ENCODE measurements at regions not wholly inside any gene's neighbourhood (a gene's known extent, or its start where the extent isn't known, plus 50 kb on each side); places are given as distances from the start of the nearest gene placed in this dataset.

DNA sequence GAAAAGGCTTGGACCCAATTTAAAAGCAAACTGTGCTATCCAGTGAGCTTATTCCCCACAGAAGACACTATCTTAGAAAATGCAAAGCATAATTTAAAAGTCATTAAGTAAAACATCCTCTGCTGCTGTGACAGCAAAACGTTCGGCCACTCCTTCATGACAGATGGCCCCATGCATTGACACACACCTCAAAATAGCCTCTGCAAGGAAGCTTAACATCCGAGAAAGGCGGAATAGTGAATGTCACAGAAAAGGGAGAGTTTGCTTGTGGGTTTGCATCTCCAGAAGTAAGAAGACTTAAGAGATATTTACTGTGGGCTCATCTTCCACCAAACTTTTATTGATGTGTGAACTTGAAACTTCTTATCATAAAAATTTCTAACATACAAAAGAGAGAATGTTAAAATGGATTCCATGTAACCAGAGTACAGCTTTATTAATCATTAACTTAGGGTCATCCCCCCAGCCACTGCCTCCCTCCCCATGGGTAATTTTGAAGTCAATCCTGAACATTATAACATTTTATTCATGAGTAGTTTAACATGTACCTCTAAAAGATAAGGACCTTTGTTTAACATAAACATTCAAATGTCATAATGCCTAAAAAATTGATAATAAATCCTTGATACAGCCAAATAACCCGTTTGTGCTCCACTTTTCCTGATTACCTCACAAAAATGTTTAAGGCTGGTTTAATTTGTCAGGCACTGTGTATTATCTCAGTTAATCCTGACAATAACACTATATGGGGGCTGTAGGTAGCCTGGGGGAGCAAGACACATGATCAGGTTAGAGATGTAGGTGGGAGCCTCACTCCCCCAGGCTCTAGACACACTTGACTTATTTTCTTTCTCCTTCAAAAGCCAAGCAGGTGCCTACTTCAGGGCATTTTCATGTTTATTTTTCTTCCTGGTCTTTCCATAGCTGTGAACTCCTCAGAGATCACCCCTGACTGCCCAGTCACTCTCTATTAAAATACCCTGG, 119.7 kb upstream of the TMCC3 start:
- TF ChIP-seq POLR2A (IDR thresholded peaks at IDR 0.05; ENCODE audit: low read depth): no peak
- TF ChIP-seq, protein P1, sequence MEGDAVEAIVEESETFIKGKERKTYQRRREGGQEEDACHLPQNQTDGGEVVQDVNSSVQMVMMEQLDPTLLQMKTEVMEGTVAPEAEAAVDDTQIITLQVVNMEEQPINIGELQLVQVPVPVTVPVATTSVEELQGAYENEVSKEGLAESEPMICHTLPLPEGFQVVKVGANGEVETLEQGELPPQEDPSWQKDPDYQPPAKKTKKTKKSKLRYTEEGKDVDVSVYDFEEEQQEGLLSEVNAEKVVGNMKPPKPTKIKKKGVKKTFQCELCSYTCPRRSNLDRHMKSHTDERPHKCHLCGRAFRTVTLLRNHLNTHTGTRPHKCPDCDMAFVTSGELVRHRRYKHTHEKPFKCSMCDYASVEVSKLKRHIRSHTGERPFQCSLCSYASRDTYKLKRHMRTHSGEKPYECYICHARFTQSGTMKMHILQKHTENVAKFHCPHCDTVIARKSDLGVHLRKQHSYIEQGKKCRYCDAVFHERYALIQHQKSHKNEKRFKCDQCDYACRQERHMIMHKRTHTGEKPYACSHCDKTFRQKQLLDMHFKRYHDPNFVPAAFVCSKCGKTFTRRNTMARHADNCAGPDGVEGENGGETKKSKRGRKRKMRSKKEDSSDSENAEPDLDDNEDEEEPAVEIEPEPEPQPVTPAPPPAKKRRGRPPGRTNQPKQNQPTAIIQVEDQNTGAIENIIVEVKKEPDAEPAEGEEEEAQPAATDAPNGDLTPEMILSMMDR (IDR thresholded peaks at IDR 0.05): no peak
- no peak for TF ChIP-seq POLR2AphosphoS5 (IDR thresholded peaks at IDR 0.05)
- no peak for TF ChIP-seq EP300 (IDR thresholded peaks at IDR 0.05)

Measured in esophagus muscularis mucosa (tissue), 4 donors.